NT2/D1 (cell line): ENCODE measurements at regions not wholly inside any gene's neighbourhood (a gene's known extent, or its start where the extent isn't known, plus 50 kb on each side); places are given as distances from the start of the nearest gene placed in this dataset.

Experiments
- SUZ12 ChIP-seq: IDR thresholded peaks from 2 replicates; pipeline ENCODE4 v1.6.1; 2011; ENCODE audit not compliant: insufficient read length, insufficient read depth; ENCODE audit errors: extremely low read depth
- YY1 ChIP-seq: IDR thresholded peaks from 2 replicates; pipeline ENCODE4 v1.6.1; 2011; ENCODE audit not compliant: insufficient read length, insufficient read depth
- ZNF274 ChIP-seq: IDR thresholded peaks from 2 replicates; pipeline ENCODE4 v1.6.1; 2011; ENCODE audit warnings: mild to moderate bottlenecking, low read depth, low read length

DNA sequence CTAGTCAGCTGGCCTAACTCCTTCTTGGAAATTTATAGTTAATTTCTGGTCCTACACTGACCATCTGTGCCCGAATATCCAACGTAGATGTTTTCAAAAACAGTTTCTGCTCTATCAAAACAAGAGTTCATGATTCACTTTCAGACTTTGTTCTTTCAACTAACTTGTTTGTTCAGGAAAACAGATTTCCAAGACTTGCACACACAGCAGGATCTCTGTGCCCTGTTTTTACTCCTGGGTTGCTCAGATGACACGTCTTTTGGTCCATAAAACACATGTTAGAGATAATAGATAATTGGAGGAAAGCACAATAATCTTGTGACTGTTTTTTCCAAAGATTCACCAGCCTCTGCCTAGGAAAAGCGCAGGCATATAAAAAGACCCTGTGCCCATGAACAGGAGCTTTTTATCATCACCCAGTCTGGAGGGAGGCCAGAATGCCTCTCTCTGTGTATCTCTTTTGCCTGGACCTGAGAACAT is 218.0 kb downstream of the IRS2 start:
- TF ChIP-seq SUZ12 (no peak), YY1 (no peak), ZNF274 (no peak)
